GM21717 (cell line): ENCODE measurements at regions not wholly inside any gene's neighbourhood (a gene's known extent, or its start where the extent isn't known, plus 50 kb on each side); places are given as distances from the start of the nearest gene placed in this dataset.
"Not testable (repeated sequence)": the region's sequence is repeated elsewhere in the genome, so short reads cannot be mapped to it uniquely, and the experiment has no call there.

Experiments
- ATAC-seq: cut with Tn5 transposase; IDR thresholded peaks from one replicate; pipeline ENCODE4 v1.9.1; 2021; ENCODE audit warnings: mild to moderate bottlenecking, moderate library complexity; ENCODE audit not compliant: unreplicated experiment

GRCh38 chr5:100398815-100399214 is 136.4 kb upstream of the FAM174A start:
- not testable (repeated sequence) for ATAC-seq

- not testable (repeated sequence) for ATAC-seq
Measured at GRCh38 chr5:100379254-100379858, 155.8 kb upstream of the FAM174A start.

GRCh38 chr5:100364757-100365478 is 170.3 kb upstream of the FAM174A start:
- ATAC-seq, result not testable (repeated sequence)

DNA sequence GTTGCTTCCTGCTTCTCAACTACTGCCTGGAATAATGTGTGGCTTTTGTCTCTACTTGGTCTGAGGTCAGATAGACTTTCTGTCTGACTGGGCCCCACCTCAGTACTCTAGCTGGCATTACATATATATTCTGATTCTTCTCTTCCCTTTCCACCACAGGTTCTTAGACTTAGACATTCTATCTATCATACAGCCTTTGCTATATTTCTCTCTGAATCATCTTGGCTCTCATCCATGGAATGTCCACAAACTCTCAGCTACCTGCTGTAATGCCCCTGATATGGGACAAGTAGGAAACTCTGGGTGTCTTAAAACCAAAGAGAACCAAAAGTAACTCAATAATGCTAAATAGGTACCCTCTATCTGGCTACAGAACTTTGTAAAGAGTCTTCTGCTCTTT is 170.8 kb upstream of the FAM174A start:
- not testable (repeated sequence) for ATAC-seq

DNA sequence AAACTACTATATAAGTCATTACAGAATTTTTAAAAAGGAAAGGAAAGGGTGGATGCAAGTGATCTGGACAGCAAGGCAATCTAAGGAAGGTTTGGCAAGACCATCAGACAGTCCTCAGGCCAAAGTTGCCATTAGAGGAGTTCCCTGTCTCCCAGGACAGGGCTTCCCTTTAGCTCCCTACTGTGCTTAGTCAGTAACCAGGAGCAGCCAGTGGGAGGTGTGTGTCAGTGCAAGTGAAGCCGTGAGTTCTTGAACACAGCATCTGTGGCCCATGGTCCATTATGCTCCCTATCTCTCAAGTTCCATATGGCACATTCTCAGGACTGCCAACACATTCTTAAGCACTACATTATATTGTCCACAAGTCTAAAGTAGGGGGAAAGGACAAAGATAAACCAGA is 175.2 kb upstream of the FAM174A start:
- ATAC-seq, result not testable (repeated sequence)

DNA sequence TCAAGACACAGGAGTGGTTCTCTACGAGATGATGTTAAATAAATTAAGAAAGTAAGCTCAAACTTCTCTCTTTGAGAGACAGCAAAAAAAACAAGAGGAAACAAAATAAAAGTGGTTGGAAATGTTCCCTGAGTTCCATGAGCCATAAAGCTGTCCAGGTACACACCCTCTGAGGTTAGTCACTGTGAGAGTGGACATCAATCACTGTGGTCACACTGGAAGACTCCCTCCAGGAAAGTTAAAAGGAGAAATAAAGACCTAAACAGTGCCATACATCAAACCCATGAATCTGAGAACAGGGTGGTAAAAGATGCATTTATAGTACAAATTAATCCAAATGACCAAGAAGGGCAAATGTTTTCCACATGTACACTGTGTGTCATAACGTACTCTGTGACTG is 188.9 kb upstream of the FAM174A start:
- not testable (repeated sequence) for ATAC-seq

DNA sequence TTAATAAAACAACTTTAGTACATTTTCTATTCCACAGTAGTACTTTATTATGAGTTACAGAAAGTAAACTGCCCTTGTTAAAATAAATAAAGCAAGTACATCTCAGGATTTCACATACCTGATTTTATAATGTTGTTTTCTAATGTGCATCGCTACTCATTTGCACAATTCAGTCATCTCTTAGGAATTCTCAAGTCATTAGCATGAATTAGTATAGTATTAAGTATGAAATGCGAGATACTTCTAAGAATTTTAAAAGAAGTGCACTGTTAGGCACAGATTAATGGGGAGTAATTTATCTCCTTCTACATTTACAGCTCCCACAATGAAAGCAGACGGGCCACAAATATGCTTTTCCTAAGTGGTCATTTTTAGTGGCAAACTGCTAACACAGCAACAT is 193.7 kb upstream of the FAM174A start:
- not testable (repeated sequence) for ATAC-seq

GRCh38 chr5:100322483-100322882 is 212.7 kb upstream of the FAM174A start:
- no peak for ATAC-seq

DNA sequence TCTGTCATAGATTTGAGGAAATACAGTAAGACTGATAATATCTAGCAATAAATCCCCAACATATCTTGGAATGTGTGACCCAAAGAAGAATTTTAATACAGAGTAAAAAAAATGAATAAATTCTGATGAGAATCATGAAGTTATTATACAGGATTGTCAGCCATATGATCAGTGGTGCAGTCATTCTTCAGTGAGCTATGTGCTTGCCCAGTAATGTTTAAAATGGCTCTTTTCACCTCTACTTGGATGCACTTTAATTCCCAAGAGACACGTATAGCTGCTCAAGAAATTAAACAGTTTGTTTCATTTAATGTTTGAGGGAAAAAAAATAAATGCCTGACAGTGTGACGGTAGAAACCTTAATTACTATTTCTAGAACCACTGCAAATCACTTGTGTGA is 215.3 kb upstream of the FAM174A start:
- ATAC-seq, result no peak

GRCh38 chr5:100313657-100314056 is 221.5 kb upstream of the FAM174A start:
- no peak for ATAC-seq

- no peak for ATAC-seq
Measured at GRCh38 chr5:100311806-100312205, 223.4 kb upstream of the FAM174A start.

DNA sequence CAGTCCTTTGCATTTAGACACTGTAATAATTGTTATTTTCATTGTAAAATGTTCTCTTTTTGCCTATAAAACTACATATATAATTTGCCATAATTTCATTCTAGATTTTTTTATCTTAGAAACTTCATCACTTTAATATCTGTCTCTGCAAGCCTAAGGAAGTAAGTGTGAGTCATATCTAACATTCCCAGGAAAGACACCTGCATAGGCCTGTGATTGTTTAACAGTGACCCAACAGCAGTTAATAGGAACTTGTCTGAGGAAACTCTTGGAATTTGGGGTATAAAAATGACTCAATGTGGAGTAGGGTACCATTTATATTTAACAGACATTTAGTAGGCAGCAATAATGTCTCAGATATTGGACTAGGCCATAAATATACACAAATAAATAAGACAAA is 229.2 kb upstream of the FAM174A start:
- ATAC-seq, result no peak

DNA sequence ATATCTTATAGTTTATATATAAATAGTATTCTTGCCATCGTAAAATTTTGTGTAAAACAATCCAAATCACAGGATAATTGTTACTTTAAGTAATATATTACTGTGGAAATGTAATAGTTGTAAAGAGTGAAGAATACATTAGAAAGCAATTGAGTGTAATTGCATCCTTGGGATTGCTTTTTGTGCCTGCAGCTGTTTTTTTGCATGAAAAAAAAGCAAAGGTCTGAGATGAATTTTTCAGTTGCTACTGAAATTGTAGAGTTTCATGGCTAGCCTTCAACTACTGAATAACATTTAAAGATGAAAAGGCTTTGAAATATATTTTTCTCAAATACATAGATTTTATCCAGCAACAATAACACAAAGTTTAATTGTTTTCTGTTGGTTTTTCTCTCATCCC is 232.0 kb upstream of the FAM174A start:
- ATAC-seq, result no peak

DNA sequence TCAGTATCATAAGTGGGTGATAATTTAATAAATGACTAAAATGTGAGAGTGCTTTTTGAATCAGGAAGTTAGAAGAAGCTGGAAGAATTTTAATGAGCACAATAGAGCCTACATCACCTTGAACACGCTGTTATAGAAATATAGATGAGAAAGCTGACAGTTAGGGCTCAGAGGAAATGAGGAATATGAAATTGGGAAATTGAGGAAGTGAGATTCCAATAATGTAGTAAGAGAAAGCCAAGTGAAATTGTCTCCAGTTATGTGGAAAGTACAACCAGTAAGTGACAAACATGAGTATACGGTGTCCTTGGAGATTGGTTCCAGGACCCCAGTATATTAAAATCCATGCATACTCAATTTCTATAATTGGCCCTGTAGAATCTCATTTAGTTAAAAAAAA is 235.9 kb upstream of the FAM174A start:
- ATAC-seq, result no peak

GRCh38 chr5:100276071-100276470 is 259.1 kb upstream of the FAM174A start:
- no peak for ATAC-seq

GRCh38 chr5:100275631-100276030 is 259.5 kb upstream of the FAM174A start:
- ATAC-seq, result no peak

GRCh38 chr5:100273846-100274580 is 261.2 kb upstream of the FAM174A start:
- no peak for ATAC-seq

GRCh38 chr5:100270023-100270771 is 265.0 kb upstream of the FAM174A start:
- no peak for ATAC-seq

DNA sequence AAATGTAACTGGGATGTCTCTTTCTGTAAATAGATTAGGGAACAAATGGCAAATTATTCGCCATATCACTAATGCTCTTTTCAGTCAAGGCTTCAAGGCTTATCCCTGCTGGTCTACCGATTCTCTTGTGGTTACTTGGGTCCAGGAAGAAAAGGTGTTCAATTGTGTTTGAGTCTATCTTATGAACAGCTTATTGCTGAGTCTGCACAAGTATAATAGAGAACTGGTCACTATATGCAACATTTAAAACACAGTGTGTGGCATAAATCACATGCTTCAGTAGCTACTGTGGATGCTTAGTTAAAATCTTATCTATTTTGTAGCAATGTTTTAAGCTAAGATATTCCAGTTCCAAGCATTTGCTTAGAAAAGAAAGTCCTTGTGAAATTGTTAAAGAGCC is 274.2 kb upstream of the FAM174A start:
- ATAC-seq, result no peak

GRCh38 chr5:100252944-100253343 is 282.2 kb upstream of the FAM174A start:
- ATAC-seq, result no peak

DNA sequence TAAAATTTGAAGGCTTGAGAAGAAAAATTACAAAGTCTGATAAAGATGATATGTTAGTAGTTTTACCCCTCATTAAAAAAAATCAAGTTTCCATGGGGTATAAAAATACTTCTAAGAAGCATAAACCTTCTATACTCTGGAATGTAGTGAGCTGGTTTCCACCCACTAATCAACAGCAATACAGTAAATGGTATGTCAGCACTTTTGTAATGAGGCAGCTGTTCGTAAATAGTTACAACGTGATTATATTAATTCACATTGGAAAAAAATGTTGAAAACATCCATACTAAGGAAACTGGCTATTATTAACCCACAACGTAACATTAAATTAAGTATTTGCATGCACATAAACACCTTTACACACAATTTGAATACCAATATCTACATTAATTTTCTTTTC is 283.1 kb upstream of the FAM174A start:
- ATAC-seq, result no peak
